ENCODE measurements at regions not wholly inside any gene's neighbourhood (a gene's known extent, or its start where the extent isn't known, plus 50 kb on each side); places are given as distances from the start of the nearest gene placed in this dataset.
"Not testable (repeated sequence)": the region's sequence is repeated elsewhere in the genome, so short reads cannot be mapped to it uniquely, and the experiment has no call there.

- no peak for TF ChIP-seq Cebpa-rat (IDR thresholded peaks at IDR 0.05)
- H3K9me3 ChIP-seq = no peaks in the 10 kb centered on the region
- no peaks in the 10 kb centered on the region for H3K36me3 ChIP-seq
- peaks cover 39% of the 10 kb centered on the region for H3K4me1 ChIP-seq
- H3K27me3 ChIP-seq = no peaks in the 10 kb centered on the region
- H3K27ac ChIP-seq = no peak overlapping the region
- no peaks in the 10 kb centered on the region for H4K20me1 ChIP-seq
- H3K4me3 ChIP-seq = no peak overlapping the region
- H3K9ac ChIP-seq = no peak overlapping the region
- no peak overlapping the region for H3K4me2 ChIP-seq
Measured at GRCh38 chr6:92682516-92683398, 736.6 kb downstream of the EPHA7 start.

- H3K4me1 ChIP-seq = peaks cover 26% of the 10 kb centered on the region
- TF ChIP-seq Cebpa-rat (IDR thresholded peaks at IDR 0.05) = no peak
- H3K27me3 ChIP-seq = no peaks in the 10 kb centered on the region
- H3K36me3 ChIP-seq = no peaks in the 10 kb centered on the region
- no peak overlapping the region for H3K9ac ChIP-seq
- no peaks in the 10 kb centered on the region for H4K20me1 ChIP-seq
- no peak overlapping the region for H3K4me3 ChIP-seq
- H3K4me2 ChIP-seq = no peak overlapping the region
- no peaks in the 10 kb centered on the region for H3K9me3 ChIP-seq
- no peak overlapping the region for H3K27ac ChIP-seq
Measured at GRCh38 chr6:92681401-92681800, 738.0 kb downstream of the EPHA7 start.

- H4K20me1 ChIP-seq, H3K4me2 ChIP-seq, H3K9ac ChIP-seq, H3K27ac ChIP-seq, H3K4me3 ChIP-seq, H3K4me1 ChIP-seq, H3K36me3 ChIP-seq, H3K9me3 ChIP-seq, H3K27me3 ChIP-seq: not testable (repeated sequence)
Measured at GRCh38 chr6:92671462-92671861, 747.9 kb downstream of the EPHA7 start.

GRCh38 chr6:92667843-92668242 lies 751.5 kb downstream of the EPHA7 start:
- H3K4me3 ChIP-seq = no peak overlapping the region
- H3K27me3 ChIP-seq = no peaks in the 10 kb centered on the region
- no peaks in the 10 kb centered on the region; the same call in 1 of the 2 replicates for H3K4me1 ChIP-seq
- H3K27ac ChIP-seq = no peak overlapping the region
- H3K9me3 ChIP-seq = 0 out of 2 replicates have a peak, but pooled peaks cover 5% of the 10 kb centered on the region
- H4K20me1 ChIP-seq = no peaks in the 10 kb centered on the region
- TF ChIP-seq Cebpa-rat (IDR thresholded peaks at IDR 0.05) = no peak
- H3K4me2 ChIP-seq = no peak overlapping the region
- no peaks in the 10 kb centered on the region for H3K36me3 ChIP-seq
- H3K9ac ChIP-seq = no peak overlapping the region

- no peak overlapping the region for H3K4me3 ChIP-seq
- H3K27me3 ChIP-seq = no peaks in the 10 kb centered on the region
- H3K4me1 ChIP-seq = no peaks in the 10 kb centered on the region
- no peak overlapping the region for H3K4me2 ChIP-seq
- H3K27ac ChIP-seq = no peak overlapping the region
- H3K9me3 ChIP-seq = peaks cover 9% of the 10 kb centered on the region
- no peak overlapping the region for H3K9ac ChIP-seq
- TF ChIP-seq Cebpa-rat (IDR thresholded peaks at IDR 0.05) = no peak
- H4K20me1 ChIP-seq = no peaks in the 10 kb centered on the region
- H3K36me3 ChIP-seq = no peaks in the 10 kb centered on the region
Measured at GRCh38 chr6:92648364-92649086, 770.8 kb downstream of the EPHA7 start.

- Histone ChIP-seq H3K9me3 (peaks cover 9% of the 10 kb centered on the region), H3K4me2 (no peak overlapping the region), H3K4me1 (no peaks in the 10 kb centered on the region), H3K9ac (no peak overlapping the region), H3K27me3 (no peaks in the 10 kb centered on the region), H3K27ac (no peak overlapping the region), H4K20me1 (no peaks in the 10 kb centered on the region), H3K4me3 (no peak overlapping the region), H3K36me3 (no peaks in the 10 kb centered on the region)
- no peak for TF ChIP-seq Cebpa-rat (IDR thresholded peaks at IDR 0.05)
Measured at GRCh38 chr6:92647630-92648029, 771.7 kb downstream of the EPHA7 start.

GRCh38 chr6:92644104-92644791 lies 775.1 kb downstream of the EPHA7 start:
- H3K27me3 ChIP-seq, H3K36me3 ChIP-seq, H3K9me3 ChIP-seq, H3K4me3 ChIP-seq, H3K9ac ChIP-seq, H3K4me2 ChIP-seq, H3K27ac ChIP-seq, H4K20me1 ChIP-seq, H3K4me1 ChIP-seq: not testable (repeated sequence)

- no peak overlapping the region for H3K4me2 ChIP-seq
- H3K4me3 ChIP-seq = no peak overlapping the region
- no peak overlapping the region for H3K27ac ChIP-seq
- H3K27me3 ChIP-seq = no peaks in the 10 kb centered on the region
- no peak overlapping the region for H3K9ac ChIP-seq
- H3K4me1 ChIP-seq = no peaks in the 10 kb centered on the region
- TF ChIP-seq Cebpa-rat (IDR thresholded peaks at IDR 0.05) = no peak
- no peaks in the 10 kb centered on the region for H3K9me3 ChIP-seq
- H4K20me1 ChIP-seq = no peaks in the 10 kb centered on the region
- no peaks in the 10 kb centered on the region for H3K36me3 ChIP-seq
Measured at GRCh38 chr6:92635553-92636153, 783.7 kb downstream of the EPHA7 start.

GRCh38 chr6:92634561-92634960 lies 784.8 kb downstream of the EPHA7 start:
- TF ChIP-seq Cebpa-rat (IDR thresholded peaks at IDR 0.05) = no peak
- Histone ChIP-seq H3K4me2 (no peak overlapping the region), H3K27ac (no peak overlapping the region), H3K4me3 (no peak overlapping the region), H3K4me1 (no peaks in the 10 kb centered on the region), H3K27me3 (no peaks in the 10 kb centered on the region), H3K9me3 (no peaks in the 10 kb centered on the region), H4K20me1 (no peaks in the 10 kb centered on the region), H3K36me3 (no peaks in the 10 kb centered on the region), H3K9ac (no peak overlapping the region)

Measured in BLaER1 (cell line).